GM19240 (cell line): ENCODE measurements at regions not wholly inside any gene's neighbourhood (a gene's known extent, or its start where the extent isn't known, plus 50 kb on each side); places are given as distances from the start of the nearest gene placed in this dataset.

Experiments used
- DNase-seq: peaks from one replicate; pipeline ENCODE4 v3.0.0; 2011; ENCODE audit warnings: low spot score; ENCODE audit not compliant: insufficient read length

- DNase-seq = no peak
These were observed 87.6 kb upstream of the SLC25A26 start for GRCh38 chr3:66133050-66133757.

DNA sequence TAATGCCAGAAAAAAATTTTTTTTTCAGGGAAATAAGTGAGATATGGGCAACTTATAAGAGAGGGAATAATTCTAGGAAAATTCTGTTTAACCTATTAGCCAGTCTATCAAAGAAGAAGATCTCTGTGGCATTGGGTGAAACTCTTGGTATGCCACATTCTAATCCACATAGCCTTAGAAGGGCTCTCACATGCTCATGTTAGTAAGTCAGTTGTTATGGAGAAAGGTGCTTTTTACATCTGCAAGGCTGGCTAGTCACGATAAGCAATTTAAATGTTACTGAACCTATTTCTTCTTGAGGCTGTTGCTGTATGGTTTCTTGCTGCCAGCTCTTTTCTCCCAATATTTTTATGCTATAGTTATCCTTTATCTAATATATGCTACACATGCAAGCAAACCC, 89.9 kb upstream of the MAGI1 start:
- no peak for DNase-seq

GRCh38 chr3:66121318-66121717, 82.6 kb upstream of the MAGI1 start:
- DNase-seq = no peak

- DNase-seq = no peak
These were observed 77.3 kb upstream of the MAGI1 start for GRCh38 chr3:66115858-66116654.

- DNase-seq = no peak
These were observed 74.8 kb upstream of the MAGI1 start for GRCh38 chr3:66113542-66113941.

GRCh38 chr3:66110840-66111239, 72.1 kb upstream of the MAGI1 start:
- no peak for DNase-seq

- no peak for DNase-seq
These were observed 69.1 kb upstream of the MAGI1 start for GRCh38 chr3:66107855-66108254.

DNA sequence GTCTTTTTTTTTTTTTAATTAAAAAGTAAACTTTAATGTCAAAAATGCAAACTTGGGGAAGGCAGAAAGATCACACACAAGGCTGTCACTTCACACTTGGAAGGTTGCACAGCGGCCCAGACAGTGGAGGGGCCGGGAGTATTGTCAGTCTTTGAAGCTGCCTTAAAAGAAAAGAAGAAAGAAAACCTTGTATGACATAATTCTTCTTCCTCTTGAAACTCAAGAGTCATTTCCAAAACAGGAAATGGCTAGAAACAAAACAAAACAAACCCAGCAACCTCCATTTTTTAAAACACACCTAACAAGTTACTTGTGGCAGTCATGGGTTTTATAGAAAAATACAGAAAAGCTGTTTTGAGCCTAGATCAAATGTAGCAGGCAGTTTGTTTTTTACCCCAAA, 68.1 kb upstream of the MAGI1 start:
- peak; percentile 1 for DNase-seq

GRCh38 chr3:66104535-66104934, 65.8 kb upstream of the MAGI1 start:
- no peak for DNase-seq

DNA sequence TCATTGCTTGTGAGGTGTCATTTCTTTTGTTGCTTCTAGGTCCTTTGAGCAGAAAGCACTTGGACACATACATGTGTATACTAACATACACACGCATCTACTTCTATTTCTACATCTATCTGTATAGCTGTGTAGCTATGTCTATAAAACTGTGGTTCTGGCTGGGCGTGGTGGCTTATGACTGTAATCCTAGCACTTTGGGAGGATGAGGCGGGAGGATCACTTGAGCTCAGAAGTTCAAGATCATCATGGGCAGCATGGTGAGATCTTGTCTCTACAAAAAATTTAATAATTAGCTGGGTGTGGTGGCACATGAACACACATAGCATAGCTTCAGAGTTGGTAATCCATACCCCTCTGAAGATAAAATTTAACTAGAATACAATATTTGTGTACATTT, 65.0 kb upstream of the MAGI1 start:
- DNase-seq = no peak

GRCh38 chr3:66101901-66102300, 63.2 kb upstream of the MAGI1 start:
- no peak for DNase-seq

DNA sequence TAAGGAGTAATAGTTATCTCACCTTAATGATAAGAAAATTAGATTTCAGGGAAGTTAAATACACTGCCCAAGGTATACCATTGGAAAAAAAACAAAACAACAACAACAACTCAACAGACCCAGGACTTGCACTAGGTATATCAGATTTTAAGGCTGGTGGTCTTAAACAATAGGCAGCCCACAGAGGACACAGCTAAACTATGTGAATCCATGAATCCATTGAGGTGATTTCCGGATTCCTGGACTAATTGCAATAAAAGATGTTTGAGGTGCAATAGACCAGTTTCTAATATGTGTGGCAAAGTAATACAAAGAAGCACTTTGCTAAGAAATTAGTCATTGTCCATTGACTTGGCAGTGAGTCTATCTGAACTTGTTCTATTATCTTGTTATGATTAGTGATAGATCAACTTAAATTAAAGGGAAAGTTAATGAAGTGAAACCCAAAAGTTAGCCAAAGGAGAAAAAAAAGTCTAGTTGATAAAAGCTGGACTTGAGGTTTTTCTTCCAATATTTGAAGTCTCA, 60.9 kb upstream of the MAGI1 start:
- no peak for DNase-seq

GRCh38 chr3:66098436-66098835, 59.7 kb upstream of the MAGI1 start:
- DNase-seq = no peak

- DNase-seq = no peak
These were observed 58.9 kb upstream of the MAGI1 start for GRCh38 chr3:66097647-66098046.

DNA sequence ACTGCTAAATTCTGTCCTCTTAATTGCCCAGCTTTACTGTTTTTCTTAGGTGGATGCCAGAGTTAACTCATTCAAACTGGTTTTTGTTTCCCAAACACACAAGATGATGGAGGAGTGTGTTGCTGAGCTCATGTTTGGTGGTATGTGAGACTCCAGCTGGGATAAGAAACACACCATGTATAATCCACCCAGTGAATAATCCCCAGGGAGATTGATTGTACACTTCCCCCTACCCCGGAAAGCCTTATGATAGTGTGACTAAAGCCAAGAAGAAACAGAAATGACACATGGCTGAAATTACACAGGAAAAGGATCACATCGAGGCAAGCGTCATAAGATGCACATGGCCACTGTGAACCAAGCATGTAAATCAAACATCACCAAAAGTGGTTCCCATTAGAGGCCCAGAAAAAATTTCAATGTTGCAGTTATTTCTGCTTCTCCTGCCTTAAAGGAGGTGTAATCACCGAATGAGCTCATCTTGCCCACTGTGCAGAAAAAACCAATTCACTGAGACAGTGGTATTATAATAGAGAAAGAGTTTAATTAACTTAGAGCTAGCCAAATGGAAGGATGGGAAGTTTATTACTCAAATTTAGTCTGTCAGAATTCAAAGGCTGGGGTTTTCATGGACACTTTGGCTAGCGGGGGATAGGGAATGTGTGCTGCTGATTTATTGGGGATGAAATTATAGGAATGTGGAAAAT, 56.7 kb upstream of the MAGI1 start:
- no peak for DNase-seq

- DNase-seq = no peak
These were observed 55.3 kb upstream of the MAGI1 start for GRCh38 chr3:66093981-66094380.

- no peak for DNase-seq
These were observed 53.7 kb upstream of the MAGI1 start for GRCh38 chr3:66092175-66092995.
